SK-N-MC (cell line): ENCODE measurements at regions not wholly inside any gene's neighbourhood (a gene's known extent, or its start where the extent isn't known, plus 50 kb on each side); places are given as distances from the start of the nearest gene placed in this dataset.

ENCODE experiments used
- DNase-seq: peaks from one replicate; pipeline ENCODE4 v3.0.0-alpha.2; 2011; ENCODE audit warnings: low read depth, low spot score
- H3K27ac ChIP-seq: fragments of 200-600 bp; sonication (generic); 2 replicates; pipeline ENCODE4 v1.5.1; 2016; ENCODE audit warnings: mixed run types
- H3K36me3 ChIP-seq: fragments of 200-600 bp; sonication (generic); 2 replicates; pipeline ENCODE4 v1.6.1; 2017; ENCODE audit warnings: antibody characterized with exemption, low read length, mixed read lengths; ENCODE audit not compliant: insufficient read depth
- H3K4me3 ChIP-seq: fragments of 200-600 bp; sonication (generic); 2 replicates; pipeline ENCODE4 v1.5.1; 2016
- H3K9ac ChIP-seq: fragments of 200-600 bp; sonication (generic); 2 replicates; pipeline ENCODE4 v1.8.0; 2017; ENCODE audit warnings: mixed run types, mixed read lengths; ENCODE audit not compliant: insufficient read length
- H3K9me3 ChIP-seq: fragments of 200-600 bp; sonication (generic); 2 replicates; pipeline ENCODE4 v1.6.1; 2017; ENCODE audit warnings: low read depth, mild to moderate bottlenecking, antibody characterized with exemption, low read length, moderate library complexity, mixed read lengths
- EZH2 ChIP-seq: fragments of 200-600 bp; sonication (generic); IDR thresholded peaks from one replicate; pipeline ENCODE4 v1.6.1; 2017; ENCODE audit warnings: antibody characterized with exemption
- FOXP2 ChIP-seq: optimal IDR thresholded peaks from 2 replicates; pipeline ENCODE3; 2011; ENCODE audit warnings: mild to moderate bottlenecking, moderate library complexity; ENCODE audit not compliant: insufficient read depth; ENCODE audit errors: extremely low read length, control extremely low read depth
- POLR2AphosphoS5 ChIP-seq: IDR thresholded peaks from 2 replicates; pipeline ENCODE4 v1.6.1; 2012; ENCODE audit warnings: mild to moderate bottlenecking, low read depth, low read length, borderline replicate concordance

GRCh38 chr21:35229290-35229689, 180.2 kb upstream of the RUNX1 start:
- Histone ChIP-seq H3K36me3 (no peaks in the 10 kb centered on the region), H3K9ac (no peak overlapping the region), H3K27ac (no peak overlapping the region), H3K9me3 (no peaks in the 10 kb centered on the region), H3K4me3 (no peak overlapping the region)
- DNase-seq: no peak
- TF ChIP-seq EZH2 (no peak), FOXP2 (no peak), POLR2AphosphoS5 (no peak)

GRCh38 chr21:35227786-35228185, 178.7 kb upstream of the RUNX1 start:
- H3K27ac ChIP-seq: no peak overlapping the region
- H3K4me3 ChIP-seq: no peak overlapping the region
- H3K9me3 ChIP-seq: no peaks in the 10 kb centered on the region
- DNase-seq: no peak
- H3K9ac ChIP-seq: no peak overlapping the region
- H3K36me3 ChIP-seq: no peaks in the 10 kb centered on the region
- no peak for TF ChIP-seq FOXP2
- no peak for TF ChIP-seq POLR2AphosphoS5
- TF ChIP-seq EZH2: no peak

- no peak for TF ChIP-seq FOXP2
- no peak for TF ChIP-seq EZH2
- no peak for TF ChIP-seq POLR2AphosphoS5
- DNase-seq: no peak
- no peaks in the 10 kb centered on the region for H3K9me3 ChIP-seq
- H3K27ac ChIP-seq: no peak overlapping the region
- H3K9ac ChIP-seq: no peak overlapping the region
- H3K4me3 ChIP-seq: no peak overlapping the region
- H3K36me3 ChIP-seq: no peaks in the 10 kb centered on the region
These were observed 178.1 kb upstream of the RUNX1 start for GRCh38 chr21:35226968-35227744.

DNA sequence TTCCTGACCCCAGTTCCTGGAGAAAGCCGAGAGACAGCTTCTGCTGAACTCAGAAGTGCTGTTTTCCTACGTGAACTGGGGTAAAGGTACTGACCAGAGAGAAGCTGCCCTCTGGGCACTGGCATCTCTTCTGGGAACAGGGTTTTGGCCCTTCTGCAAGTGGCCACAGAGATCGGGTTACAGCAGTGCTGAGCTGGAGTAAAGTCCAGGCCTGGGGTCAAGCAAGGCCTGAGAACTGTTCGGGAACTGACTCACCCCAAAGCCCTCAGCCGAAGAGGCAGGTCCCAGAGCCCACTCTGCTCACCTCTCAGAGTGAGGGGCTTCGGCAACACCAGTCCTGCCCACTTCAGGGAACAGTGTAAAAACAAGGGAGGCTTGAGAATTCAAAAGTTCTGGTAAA, 177.2 kb upstream of the RUNX1 start:
- no peak overlapping the region for H3K9ac ChIP-seq
- DNase-seq: no peak
- H3K27ac ChIP-seq: no peak overlapping the region

DNA sequence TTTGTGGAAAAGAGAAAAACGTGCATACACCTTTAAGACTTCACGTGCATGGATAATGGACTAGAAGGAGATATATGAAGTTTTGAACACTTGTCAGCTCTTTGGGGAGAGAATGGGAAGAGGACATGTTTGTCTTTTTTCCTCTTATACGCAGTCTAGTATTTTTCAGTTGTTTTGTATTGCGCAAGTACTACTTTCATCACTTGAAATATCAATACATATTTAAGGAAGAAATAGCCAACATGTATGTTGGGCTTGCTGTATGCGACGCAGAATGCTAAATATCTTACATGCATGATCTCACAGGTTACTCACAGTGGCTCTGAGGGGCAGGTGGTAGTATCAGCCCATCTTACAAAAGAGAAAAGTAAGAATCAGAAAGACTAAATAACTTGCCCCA, 176.5 kb upstream of the RUNX1 start:
- no peaks in the 10 kb centered on the region for H3K9me3 ChIP-seq
- no peaks in the 10 kb centered on the region for H3K36me3 ChIP-seq
- no peak for TF ChIP-seq POLR2AphosphoS5
- no peak for TF ChIP-seq EZH2
- no peak for TF ChIP-seq FOXP2
- H3K4me3 ChIP-seq: no peak overlapping the region
- no peak overlapping the region for H3K27ac ChIP-seq
- no peak overlapping the region for H3K9ac ChIP-seq
- no peak for DNase-seq

More for the DNA sequence above, 177.2 kb upstream of the RUNX1 start:
- no peaks in the 10 kb centered on the region for H3K36me3 ChIP-seq
- TF ChIP-seq FOXP2 (no peak), EZH2 (no peak), POLR2AphosphoS5 (no peak)
- H3K4me3 ChIP-seq: no peak overlapping the region
- H3K9me3 ChIP-seq: no peaks in the 10 kb centered on the region

DNA sequence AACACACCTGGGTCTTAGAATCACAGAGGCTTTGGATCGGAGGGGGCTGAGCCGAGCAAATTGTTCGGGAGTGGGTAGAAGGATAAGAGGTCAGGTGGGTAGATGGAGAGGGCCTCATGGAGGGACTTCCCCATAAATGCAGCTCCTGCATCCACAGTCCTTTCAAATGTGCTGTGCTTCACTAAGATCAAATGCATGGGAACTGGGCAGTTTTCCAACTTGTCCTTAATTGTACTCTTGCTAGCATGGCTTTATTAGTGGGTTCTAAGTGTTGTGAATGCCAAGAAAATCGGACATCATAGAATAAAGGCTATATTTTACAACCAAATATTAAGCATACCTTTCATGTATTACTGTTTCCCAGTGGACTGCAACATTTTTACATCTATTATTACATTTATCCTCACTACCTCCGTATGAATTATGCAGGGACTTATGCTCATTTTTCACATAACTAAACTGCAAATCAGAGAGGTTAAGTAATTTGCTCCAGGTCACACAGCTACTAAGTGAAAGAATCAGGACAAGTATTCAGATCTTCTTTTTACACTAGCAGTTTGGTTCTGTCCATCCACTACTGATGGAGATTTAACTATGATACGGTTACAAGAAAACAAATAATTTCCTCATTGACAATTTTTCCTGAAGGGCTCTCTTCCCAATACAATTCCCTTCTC, 174.5 kb upstream of the RUNX1 start:
- TF ChIP-seq FOXP2: no peak
- TF ChIP-seq EZH2: no peak
- TF ChIP-seq POLR2AphosphoS5: no peak
- H3K9ac ChIP-seq: no peak overlapping the region
- H3K36me3 ChIP-seq: no peaks in the 10 kb centered on the region
- no peak for DNase-seq
- H3K9me3 ChIP-seq: no peaks in the 10 kb centered on the region
- H3K4me3 ChIP-seq: no peak overlapping the region
- H3K27ac ChIP-seq: no peak overlapping the region

- Histone ChIP-seq H3K4me3 (no peak overlapping the region), H3K9me3 (no peaks in the 10 kb centered on the region), H3K36me3 (no peaks in the 10 kb centered on the region), H3K27ac (no peak overlapping the region), H3K9ac (no peak overlapping the region)
- DNase-seq: no peak
- TF ChIP-seq FOXP2: no peak
- TF ChIP-seq EZH2: no peak
- no peak for TF ChIP-seq POLR2AphosphoS5
These were observed 173.4 kb upstream of the RUNX1 start for GRCh38 chr21:35222541-35222941.

DNA sequence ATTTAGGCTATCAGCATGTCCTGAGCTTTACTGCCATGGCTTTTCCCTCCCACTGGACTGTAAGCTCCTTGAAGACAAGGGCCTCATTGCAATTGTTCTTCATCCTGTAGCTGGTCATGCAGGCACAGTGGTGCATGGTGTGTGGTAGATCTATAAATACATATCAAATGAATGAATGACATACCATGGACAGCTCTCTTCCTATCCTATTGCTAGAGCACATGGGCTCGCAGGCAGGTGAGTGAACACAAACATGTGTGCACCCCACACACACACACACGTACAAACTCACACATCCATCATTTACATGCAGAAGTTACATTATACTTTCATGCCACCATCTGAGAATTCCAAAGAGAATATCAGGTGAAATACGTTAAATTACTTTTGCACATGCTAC, 172.9 kb upstream of the RUNX1 start:
- Histone ChIP-seq H3K4me3 (no peak overlapping the region), H3K9ac (no peak overlapping the region), H3K27ac (no peak overlapping the region), H3K9me3 (no peaks in the 10 kb centered on the region), H3K36me3 (no peaks in the 10 kb centered on the region)
- TF ChIP-seq FOXP2: no peak
- no peak for TF ChIP-seq EZH2
- no peak for TF ChIP-seq POLR2AphosphoS5
- DNase-seq: no peak

GRCh38 chr21:35220301-35220700, 171.2 kb upstream of the RUNX1 start:
- Histone ChIP-seq H3K4me3 (no peak overlapping the region), H3K9ac (no peak overlapping the region), H3K27ac (no peak overlapping the region), H3K36me3 (no peaks in the 10 kb centered on the region), H3K9me3 (no peaks in the 10 kb centered on the region)
- TF ChIP-seq POLR2AphosphoS5 (no peak), FOXP2 (no peak), EZH2 (no peak)
- no peak for DNase-seq

- TF ChIP-seq POLR2AphosphoS5: no peak
- no peak for TF ChIP-seq FOXP2
- no peak for TF ChIP-seq EZH2
These were observed 170.6 kb upstream of the RUNX1 start for GRCh38 chr21:35219719-35220118.

More at GRCh38 chr21:35219719-35220118, 170.6 kb upstream of the RUNX1 start:
- H3K36me3 ChIP-seq: no peaks in the 10 kb centered on the region
- no peak overlapping the region for H3K4me3 ChIP-seq
- H3K9me3 ChIP-seq: no peaks in the 10 kb centered on the region
- DNase-seq: no peak
- no peak overlapping the region for H3K9ac ChIP-seq
- H3K27ac ChIP-seq: no peak overlapping the region
